HG03520 (cell line): ENCODE measurements at regions not wholly inside any gene's neighbourhood (a gene's known extent, or its start where the extent isn't known, plus 50 kb on each side); places are given as distances from the start of the nearest gene placed in this dataset.
A peak's percentile ranks its signal among the peaks of the same experiment; 100 is the strongest.
"Not testable (repeated sequence)": the region's sequence is repeated elsewhere in the genome, so short reads cannot be mapped to it uniquely, and the experiment has no call there.

Experiments
- ATAC-seq: cut with Tn5 transposase; IDR thresholded peaks from one replicate; pipeline ENCODE4 v1.9.1; 2021; ENCODE audit warnings: mild to moderate bottlenecking, moderate library complexity; ENCODE audit not compliant: unreplicated experiment

- no peak for ATAC-seq
Measured at GRCh38 chr11:81337756-81338155, 1395.9 kb downstream of the FAM181B start.

DNA sequence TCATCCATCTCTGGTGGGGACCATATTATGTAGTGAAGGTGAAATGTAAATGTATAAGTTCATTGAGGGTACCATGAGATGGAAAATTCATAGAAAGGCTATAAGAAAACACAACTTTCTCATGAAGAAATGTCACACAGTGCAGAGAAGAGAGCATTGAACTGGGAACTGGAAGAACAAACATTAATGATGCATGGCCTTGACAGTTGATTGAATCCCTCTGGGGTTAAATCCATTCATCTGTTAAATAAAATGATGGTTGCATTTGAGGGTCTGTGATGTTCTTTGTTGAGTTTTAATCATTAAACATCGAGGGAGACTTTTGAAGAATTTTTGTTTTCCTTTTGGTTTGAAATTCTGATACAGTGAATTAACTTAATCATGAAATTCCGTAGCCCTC, 1401.4 kb downstream of the FAM181B start:
- no peak for ATAC-seq

GRCh38 chr11:81331611-81332235, 1401.9 kb downstream of the FAM181B start:
- ATAC-seq, result no peak

- no peak for ATAC-seq
Measured at GRCh38 chr11:81331088-81331487, 1402.6 kb downstream of the FAM181B start.

DNA sequence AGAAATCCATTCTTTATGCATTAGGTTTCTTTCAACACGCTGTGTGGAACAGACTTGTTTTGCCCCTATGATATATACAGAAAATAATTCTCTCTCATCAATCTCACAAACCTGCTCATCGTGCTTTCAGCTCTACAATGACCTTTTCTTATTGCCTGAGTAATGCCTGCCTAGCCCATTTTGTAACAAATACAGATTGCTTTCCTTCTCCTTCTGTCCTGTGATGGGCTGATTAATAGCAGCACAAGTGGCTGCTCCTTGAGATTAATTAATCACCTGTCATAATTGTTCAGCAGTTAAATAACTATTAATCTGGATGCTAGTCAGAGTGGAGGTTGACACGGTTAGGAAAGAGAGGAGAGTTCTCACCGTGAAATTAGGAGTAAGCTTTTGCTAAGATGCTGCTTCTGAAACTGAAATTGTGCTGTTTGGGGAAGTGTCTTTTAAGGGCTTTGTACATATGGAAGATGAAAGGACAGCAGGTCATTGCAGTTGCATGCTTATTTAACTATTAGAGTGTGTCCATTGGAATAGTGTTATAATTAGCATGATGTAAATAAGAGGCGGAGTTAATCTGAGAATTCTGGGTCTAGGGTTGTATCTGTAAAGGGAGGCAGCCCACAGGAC, 1430.5 kb downstream of the FAM181B start:
- no peak for ATAC-seq

GRCh38 chr11:81301166-81301830, 1432.4 kb downstream of the FAM181B start:
- ATAC-seq, result no peak

- ATAC-seq, result no peak
Measured at GRCh38 chr11:81286959-81287358, 1446.7 kb downstream of the FAM181B start.

DNA sequence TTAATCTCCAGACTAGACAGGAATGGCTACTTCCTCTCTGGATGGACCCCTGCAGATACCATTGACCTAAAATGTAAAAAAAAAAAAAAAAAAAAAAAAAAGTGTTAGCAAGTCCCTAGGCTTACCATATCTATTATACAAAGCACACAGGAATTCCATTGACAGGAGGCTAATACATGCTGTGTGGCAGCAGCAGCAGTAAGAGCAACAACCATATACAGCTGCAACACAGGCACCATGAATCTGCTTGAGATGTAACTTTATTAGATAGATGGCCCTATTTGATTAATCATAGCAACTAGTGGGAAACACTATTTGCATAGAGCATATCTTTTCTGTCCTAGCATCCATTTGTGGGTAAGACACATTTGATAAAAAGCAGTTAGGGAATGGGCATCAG, 1447.1 kb downstream of the FAM181B start:
- ATAC-seq, result no peak

DNA sequence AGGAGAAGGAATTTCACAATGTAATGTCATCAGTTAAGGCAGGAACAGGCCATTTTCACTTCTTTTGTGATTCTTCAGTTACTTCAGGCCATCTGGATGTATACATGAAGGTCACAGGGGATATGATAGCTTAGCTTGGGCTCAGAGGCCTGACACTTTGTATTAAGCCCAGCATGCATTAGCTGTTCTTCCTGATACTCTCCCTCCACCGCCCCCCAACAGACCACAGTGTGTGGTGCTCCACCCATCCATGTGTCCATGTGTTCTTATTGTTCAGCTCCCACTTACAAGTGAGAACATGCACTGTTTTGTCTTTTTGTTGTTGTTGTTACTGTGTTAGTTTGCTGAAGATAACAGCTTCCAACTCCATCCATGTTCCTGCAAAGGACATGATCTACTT, 1453.4 kb downstream of the FAM181B start:
- not testable (repeated sequence) for ATAC-seq

DNA sequence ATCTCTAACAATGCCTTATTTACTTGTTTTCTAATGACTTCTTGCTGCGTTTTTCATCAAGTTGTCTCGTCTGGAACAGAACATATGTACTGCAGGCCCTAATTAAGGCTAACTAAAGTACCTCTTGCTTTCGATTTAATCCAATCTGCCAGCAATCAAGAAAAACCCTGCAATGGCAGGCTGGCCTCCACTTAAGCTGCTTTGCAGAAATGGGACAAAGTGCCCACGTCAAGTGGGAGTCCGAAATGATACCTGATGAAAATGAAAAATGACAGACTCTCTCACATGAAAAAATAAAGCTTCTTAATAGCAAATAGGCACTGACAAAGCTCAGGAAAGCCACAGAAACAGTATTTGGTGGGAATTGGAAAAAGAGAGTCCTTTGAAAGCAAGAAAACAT, 1454.7 kb downstream of the FAM181B start:
- ATAC-seq, result no peak

DNA sequence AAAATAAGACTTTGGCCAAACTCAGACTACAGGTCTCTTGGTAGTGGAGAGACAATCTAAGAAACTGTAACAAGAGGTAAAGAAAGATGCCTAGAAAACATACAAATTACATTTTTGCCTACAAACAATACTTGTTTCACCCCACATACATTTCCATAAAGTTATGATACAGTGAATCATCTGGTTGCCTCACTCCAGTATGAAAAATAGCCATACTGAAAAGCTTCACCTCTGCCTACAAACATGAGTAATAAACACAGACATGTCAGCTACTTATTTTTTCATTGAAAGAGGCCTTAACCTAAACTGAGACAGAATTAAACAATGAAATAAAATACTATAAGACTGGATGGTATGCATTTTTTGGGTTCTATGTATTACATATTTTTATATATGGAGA, 1463.0 kb downstream of the FAM181B start:
- no peak for ATAC-seq

- ATAC-seq, result no peak
Measured at GRCh38 chr11:81267246-81267645, 1466.4 kb downstream of the FAM181B start.

GRCh38 chr11:81259471-81259870, 1474.2 kb downstream of the FAM181B start:
- ATAC-seq, result no peak

DNA sequence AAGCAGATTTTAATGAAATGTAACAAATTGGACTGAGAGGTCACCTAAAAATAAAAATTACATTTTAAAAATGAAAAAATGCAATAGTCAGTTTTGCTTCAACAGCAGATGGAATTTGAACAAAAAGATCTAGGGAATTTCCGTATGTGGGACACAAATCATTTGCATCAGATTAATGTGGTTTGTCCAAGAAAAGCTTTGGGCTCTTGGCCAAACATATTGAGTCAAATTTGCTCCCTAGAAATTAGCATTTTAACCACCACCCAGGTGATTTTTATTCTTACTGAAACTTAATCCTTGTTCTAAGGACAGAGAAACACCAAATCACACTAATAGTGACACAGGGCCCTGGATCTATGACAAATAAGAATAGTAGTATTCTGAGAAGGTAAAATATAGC, 1477.8 kb downstream of the FAM181B start:
- no peak for ATAC-seq

- no peak for ATAC-seq
Measured at GRCh38 chr11:81253244-81253643, 1480.4 kb downstream of the FAM181B start.

GRCh38 chr11:81246941-81247340, 1486.7 kb downstream of the FAM181B start:
- ATAC-seq, result no peak

GRCh38 chr11:81245791-81246190, 1487.9 kb downstream of the FAM181B start:
- no peak for ATAC-seq

DNA sequence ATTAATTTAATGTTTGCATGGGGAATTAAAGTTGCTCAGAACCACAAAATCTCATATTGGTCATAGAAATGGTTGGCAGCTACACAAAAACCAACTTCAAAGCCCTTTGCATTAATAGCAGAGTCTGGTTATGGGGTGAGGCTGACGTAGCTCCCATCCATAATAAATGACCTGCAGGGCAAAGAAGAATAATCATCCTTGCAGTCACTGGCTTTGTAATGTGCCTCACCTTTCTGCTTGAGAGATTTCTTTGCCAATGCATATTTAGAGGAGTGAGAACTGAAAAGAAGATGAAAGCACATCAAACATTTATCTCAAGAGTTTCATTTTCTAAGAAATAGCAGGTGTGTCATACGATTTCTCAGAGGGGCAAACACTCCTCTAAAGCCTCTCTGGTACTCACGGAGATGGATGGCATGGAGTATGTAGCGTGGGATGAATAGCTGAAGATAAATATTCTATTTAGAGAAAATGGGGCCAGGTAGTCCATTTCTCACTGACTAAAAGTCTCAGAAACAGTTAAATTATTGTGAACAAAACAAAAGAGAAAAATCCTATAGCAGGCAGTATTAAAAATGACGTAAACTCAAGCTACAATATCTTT, 1491.9 kb downstream of the FAM181B start:
- ATAC-seq, result no peak

DNA sequence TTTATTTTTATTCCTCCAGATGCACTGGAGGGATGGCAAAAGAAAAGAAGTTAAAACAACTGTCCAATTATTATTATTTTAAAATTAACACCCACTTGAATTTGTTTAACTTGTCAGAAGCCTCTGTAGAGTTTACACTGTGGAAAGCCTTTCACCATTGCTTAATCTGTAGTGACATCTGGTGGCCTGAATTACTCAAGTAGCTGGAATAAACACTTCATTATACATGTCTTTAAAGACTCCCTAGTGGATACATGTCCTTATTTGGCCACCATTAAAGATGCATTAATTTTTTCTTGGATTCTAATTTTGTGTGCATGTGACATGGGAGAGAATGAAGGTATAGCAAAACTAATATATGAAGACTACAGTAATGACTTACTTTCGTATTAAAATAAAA, 1496.5 kb downstream of the FAM181B start:
- peak; percentile 76 for ATAC-seq

DNA sequence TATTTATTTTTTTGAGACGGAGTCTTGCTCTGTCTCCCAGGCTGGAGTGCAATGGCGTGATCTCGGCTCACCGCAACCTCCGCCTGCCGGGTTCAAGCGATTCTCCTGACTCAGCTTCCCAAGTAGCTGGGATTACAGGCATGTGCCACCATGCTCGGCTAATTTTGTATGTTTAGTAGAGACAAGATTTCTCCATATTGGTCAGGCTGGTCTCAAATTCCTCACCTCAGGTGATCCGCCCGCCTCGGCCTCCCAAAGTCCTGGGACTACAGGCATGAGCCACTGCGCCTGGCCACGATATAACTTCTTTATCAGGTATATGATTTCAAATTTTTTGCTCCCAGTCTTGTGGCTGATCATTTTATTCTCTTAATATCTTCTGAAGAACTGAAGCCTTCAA, 1506.3 kb downstream of the FAM181B start:
- ATAC-seq, result not testable (repeated sequence)

GRCh38 chr11:81224396-81224795, 1509.3 kb downstream of the FAM181B start:
- ATAC-seq, result no peak

- ATAC-seq, result no peak
Measured at GRCh38 chr11:81222491-81222890, 1511.2 kb downstream of the FAM181B start.
